DOHH2 (cell line): ENCODE measurements at regions not wholly inside any gene's neighbourhood (a gene's known extent, or its start where the extent isn't known, plus 50 kb on each side); places are given as distances from the start of the nearest gene placed in this dataset.

Source experiments
- H3F3A ChIP-seq: fragments of 200-600 bp; sonication (generic), shearing (Covaris generic); 2 replicates; pipeline ENCODE4 v1.6.0; 2016; ENCODE audit warnings: antibody characterized with exemption, mild to moderate bottlenecking; ENCODE audit not compliant: control insufficient read depth, insufficient read depth
- H3K27ac ChIP-seq: fragments of 200-600 bp; sonication (generic); 2 replicates; pipeline ENCODE4 v1.5.1; 2014; ENCODE audit warnings: low read depth, mild to moderate bottlenecking, low read length, moderate library complexity
- H3K27me3 ChIP-seq: fragments of 200-600 bp; sonication (generic); 2 replicates; pipeline ENCODE4 v1.6.1; 2014; ENCODE audit warnings: mild to moderate bottlenecking, low read length, mixed read lengths; ENCODE audit not compliant: control insufficient read depth
- H3K36me3 ChIP-seq: fragments of 200-600 bp; sonication (generic); 2 replicates; pipeline ENCODE4 v1.6.1; 2014; ENCODE audit warnings: mild to moderate bottlenecking, low read length, moderate library complexity, mixed read lengths; ENCODE audit not compliant: control insufficient read depth
- H3K4me1 ChIP-seq: fragments of 200-600 bp; sonication (generic); 2 replicates; pipeline ENCODE4 v1.6.1; 2014; ENCODE audit warnings: mild to moderate bottlenecking, low read length, mixed read lengths; ENCODE audit not compliant: control insufficient read depth
- H3K4me2 ChIP-seq: fragments of 200-600 bp; sonication (generic); 2 replicates; pipeline ENCODE4 v1.6.0; 2014; ENCODE audit warnings: mild to moderate bottlenecking, low read length, moderate library complexity
- H3K4me3 ChIP-seq: fragments of 200-600 bp; sonication (generic); 2 replicates; pipeline ENCODE4 v1.5.1; 2014; ENCODE audit warnings: mild to moderate bottlenecking, low read length, mixed read lengths
- H3K79me2 ChIP-seq: fragments of 200-600 bp; sonication (generic); 2 replicates; pipeline ENCODE4 v1.6.1; 2014; ENCODE audit warnings: mild to moderate bottlenecking, low read length, mixed read lengths; ENCODE audit not compliant: control insufficient read depth
- H3K9me2 ChIP-seq: fragments of 200-600 bp; sonication (generic); replicated peaks from 2 replicates; pipeline ENCODE4 v1.6.1; 2014; ENCODE audit warnings: mild to moderate bottlenecking, low read length, mixed read lengths; ENCODE audit not compliant: control insufficient read depth
- H3K9me3 ChIP-seq: fragments of 200-600 bp; sonication (generic); 2 replicates; pipeline ENCODE4 v1.6.1; 2014; ENCODE audit warnings: antibody characterized with exemption, low read length, mixed read lengths; ENCODE audit not compliant: control insufficient read depth, insufficient read depth
- H4K20me1 ChIP-seq: fragments of 200-600 bp; sonication (generic); 2 replicates; pipeline ENCODE4 v1.6.0; 2014; ENCODE audit warnings: low read depth, mild to moderate bottlenecking, antibody characterized with exemption, low read length, moderate library complexity; ENCODE audit not compliant: control insufficient read depth, insufficient read depth
- CTCF ChIP-seq: fragments of 200-600 bp; sonication (generic); IDR thresholded peaks from one replicate; pipeline ENCODE4 v1.5.1; 2014; ENCODE audit warnings: antibody characterized with exemption, mild to moderate bottlenecking, low read depth, low read length; ENCODE audit not compliant: poor library complexity, severe bottlenecking
- EZH2phosphoT487 ChIP-seq: fragments of 200-600 bp; sonication (generic); IDR thresholded peaks from 2 replicates; pipeline ENCODE4 v1.6.1; 2017; ENCODE audit warnings: borderline replicate concordance, mild to moderate bottlenecking, antibody characterized with exemption, low read length, moderate library complexity, mixed read lengths

GRCh38 chr1:175841738-175842187 lies 98.4 kb upstream of the TNR start:
- no peaks in the 10 kb centered on the region; the same call in 1 of the 2 replicates for H3K27me3 ChIP-seq

GRCh38 chr1:175840787-175841186 lies 97.4 kb upstream of the TNR start:
- Histone ChIP-seq H3K4me1 (no peaks in the 10 kb centered on the region), H3K9me3 (no peaks in the 10 kb centered on the region)

More at GRCh38 chr1:175841738-175842187, 98.4 kb upstream of the TNR start:
- Histone ChIP-seq H3K79me2 (no peaks in the 10 kb centered on the region), H3K4me1 (no peaks in the 10 kb centered on the region), H3K27ac (no peak overlapping the region), H3K36me3 (no peaks in the 10 kb centered on the region), H3K9me2 (no peaks in the 10 kb centered on the region), H3K9me3 (no peaks in the 10 kb centered on the region), H3F3A (no peaks in the 10 kb centered on the region), H3K4me3 (no peak overlapping the region), H3K4me2 (no peak overlapping the region), H4K20me1 (no peaks in the 10 kb centered on the region)
- TF ChIP-seq CTCF (no peak), EZH2phosphoT487 (no peak)

GRCh38 chr1:175839779-175840669 lies 96.6 kb upstream of the TNR start:
- no peak overlapping the region for H3K4me3 ChIP-seq
- no peaks in the 10 kb centered on the region for H3K9me2 ChIP-seq
- no peaks in the 10 kb centered on the region; the same call in 1 of the 2 replicates for H3K27me3 ChIP-seq
- H4K20me1 ChIP-seq: no peaks in the 10 kb centered on the region
- no peak overlapping the region for H3K27ac ChIP-seq
- H3K79me2 ChIP-seq: no peaks in the 10 kb centered on the region
- no peaks in the 10 kb centered on the region for H3F3A ChIP-seq
- TF ChIP-seq CTCF (no peak), EZH2phosphoT487 (no peak)
- no peak overlapping the region for H3K4me2 ChIP-seq
- H3K4me1 ChIP-seq: no peaks in the 10 kb centered on the region
- H3K36me3 ChIP-seq: no peaks in the 10 kb centered on the region
- H3K9me3 ChIP-seq: no peaks in the 10 kb centered on the region

More at GRCh38 chr1:175840787-175841186, 97.4 kb upstream of the TNR start:
- no peak for TF ChIP-seq CTCF
- no peak for TF ChIP-seq EZH2phosphoT487
- Histone ChIP-seq H3K27ac (no peak overlapping the region), H3K4me2 (no peak overlapping the region), H3F3A (no peaks in the 10 kb centered on the region), H4K20me1 (no peaks in the 10 kb centered on the region), H3K36me3 (no peaks in the 10 kb centered on the region), H3K27me3 (no peaks in the 10 kb centered on the region; the same call in 1 of the 2 replicates), H3K79me2 (no peaks in the 10 kb centered on the region), H3K9me2 (no peaks in the 10 kb centered on the region), H3K4me3 (no peak overlapping the region)
